Right cardiac atrium (tissue), 5 donors: ENCODE measurements at regions not wholly inside any gene's neighbourhood (a gene's known extent, or its start where the extent isn't known, plus 50 kb on each side); places are given as distances from the start of the nearest gene placed in this dataset.
"Not testable (repeated sequence)": the region's sequence is repeated elsewhere in the genome, so short reads cannot be mapped to it uniquely, and the experiment has no call there.

ENCODE experiments used
- ATAC-seq, 2 donors: fragments of 200-7000 bp; cut with Tn5 transposase; one replicate each; pipeline versions ENCODE4 v1.8.0 to v1.9.1; 2020; ENCODE audit warnings: moderate library complexity in 2 of 2, mild to moderate bottlenecking in 1 of 2
- DNase-seq, 3 donors: peaks; one replicate each; pipeline ENCODE4 v3.0.0-alpha.2; 2020
- H3K27ac ChIP-seq: one replicate; pipeline ENCODE4 v1.5.1; 2013; ENCODE audit warnings: mild to moderate bottlenecking, low read length, control low read depth, moderate library complexity
- H3K27me3 ChIP-seq: one replicate; pipeline ENCODE4 v1.6.1; 2013; ENCODE audit not compliant: control insufficient read depth, insufficient read depth
- H3K4me1 ChIP-seq: one replicate; pipeline ENCODE4 v1.6.1; 2013; ENCODE audit warnings: low read length; ENCODE audit not compliant: control insufficient read depth, insufficient read depth
- H3K4me3 ChIP-seq: one replicate; pipeline ENCODE4 v1.5.1; 2013; ENCODE audit warnings: low read length, control low read depth
- H3K9me3 ChIP-seq: one replicate; pipeline ENCODE4 v1.6.1; 2013; ENCODE audit warnings: low read length; ENCODE audit not compliant: control insufficient read depth
- WGBS: extraction: QIAGEN DNeasy Blood & Tissue Kit; methylation state at CpG from one replicate; pipeline ENCODE4 v1.1.7; 2013; 5-methylcytosine and 5-hydroxymethylcytosine counted together
- intact Hi-C, 4 donors: fragments of 100-400 bp; cut with DNase I; formaldehyde crosslinking; loops; one replicate each; pipeline versions ENCODE4 v1.11.0 to v1.14.0; 2022 to 2023
- donor health status: healthy with polysubstance abuse.
- donor health status: DM: no; HTN: yes; CAD: no.
- donor health status: DM: no; HTN: no; CAD: no.
- donor health status: DM: no; HTN: yes; CAD: no; lungs with severe emphysema.
- donor health status: DM: yes; HTN: yes; CAD: no.

GRCh38 chrX:139170526-139171173 is 359.9 kb upstream of the F9 start:
- Histone ChIP-seq H3K27me3 (no peaks in the 10 kb centered on the region), H3K4me1 (no peaks in the 10 kb centered on the region), H3K9me3 (no peaks in the 10 kb centered on the region), H3K4me3 (no peak overlapping the region), H3K27ac (no peak overlapping the region)
- intact Hi-C loops = no loop called here
- ATAC-seq (no peak), DNase-seq (no peak)
- 72% methylated on average over 5 of the region's 5 CpGs for WGBS

DNA sequence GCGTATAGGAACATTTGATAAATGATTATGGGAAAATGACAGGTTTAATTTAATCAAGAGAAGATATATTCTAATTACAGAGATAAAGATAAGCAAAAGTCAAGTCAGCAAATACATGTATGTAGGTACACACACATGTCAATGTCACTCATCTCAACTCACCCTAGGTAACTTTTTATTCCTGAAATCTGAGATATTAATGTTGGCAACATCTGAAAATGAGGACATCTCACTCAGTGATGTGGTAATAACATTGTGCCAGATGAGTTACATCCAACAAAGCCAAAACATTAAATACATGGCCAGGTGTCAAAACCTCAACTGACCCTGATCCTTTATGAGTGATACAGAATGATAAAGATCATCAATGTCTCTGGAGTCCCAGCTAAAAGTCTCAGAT is 363.3 kb upstream of the F9 start:
- 95% methylated on average over 1 of the region's 1 CpG for WGBS
- intact Hi-C loops = no loop called here
- DNase-seq = no peak

DNA sequence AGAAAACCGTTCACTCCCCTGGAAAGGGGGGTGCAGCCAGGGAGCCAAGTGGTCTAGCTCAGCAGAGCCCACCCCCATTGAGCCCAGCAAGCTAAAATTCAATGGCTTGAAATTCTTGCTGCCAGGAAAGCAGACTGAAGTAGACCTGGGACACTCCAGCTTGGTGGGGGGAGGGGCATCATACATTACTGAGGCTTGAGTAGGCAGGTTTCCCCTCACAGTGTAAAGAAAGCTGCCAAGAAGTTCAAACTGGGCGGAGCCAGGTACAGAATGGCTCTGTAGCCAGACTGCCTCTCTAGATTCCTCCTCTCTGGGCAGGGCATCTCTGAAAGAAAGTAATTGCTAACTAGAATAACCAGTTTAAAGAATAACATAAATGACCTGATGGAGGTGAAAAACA is 372.3 kb upstream of the F9 start:
- no peaks in the 10 kb centered on the region for H3K27me3 ChIP-seq
- H3K4me3 ChIP-seq = no peak overlapping the region
- no peaks in the 10 kb centered on the region for H3K4me1 ChIP-seq
- 52% methylated on average over 2 of the region's 2 CpGs for WGBS
- ATAC-seq (no peak), DNase-seq (no peak)
- no peaks in the 10 kb centered on the region for H3K9me3 ChIP-seq
- intact Hi-C loops = no loop called here
- no peak overlapping the region for H3K27ac ChIP-seq

More for the DNA sequence above, 363.3 kb upstream of the F9 start:
- ATAC-seq = no peak
- no peak overlapping the region for H3K27ac ChIP-seq
- H3K27me3 ChIP-seq = no peaks in the 10 kb centered on the region
- H3K4me1 ChIP-seq = no peaks in the 10 kb centered on the region
- H3K9me3 ChIP-seq = no peaks in the 10 kb centered on the region
- no peak overlapping the region for H3K4me3 ChIP-seq

DNA sequence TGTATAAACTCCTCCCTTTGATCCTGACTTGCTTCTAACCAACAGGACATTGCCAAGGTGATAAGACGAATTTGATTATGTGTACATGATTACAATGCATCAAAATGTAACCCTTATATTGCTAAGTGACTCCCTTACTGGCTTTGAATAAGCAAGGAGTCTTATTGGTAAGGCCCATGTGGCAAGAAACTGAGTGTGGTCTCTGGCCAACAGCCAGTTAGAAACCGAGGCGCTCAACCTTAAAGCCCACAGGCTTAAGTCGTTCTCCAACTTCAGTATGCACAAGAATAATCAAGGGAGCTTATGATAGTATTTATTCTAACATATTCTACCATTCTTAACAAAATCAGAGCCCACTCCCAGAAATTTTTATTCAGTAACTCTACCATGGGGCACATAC is 374.2 kb upstream of the F9 start:
- DNase-seq (no peak), ATAC-seq (no peak)
- intact Hi-C loops = no loop called here
- H3K4me3 ChIP-seq = no peak overlapping the region
- H3K27ac ChIP-seq = no peak overlapping the region
- no peaks in the 10 kb centered on the region for H3K9me3 ChIP-seq
- H3K4me1 ChIP-seq = no peaks in the 10 kb centered on the region
- WGBS = 78% methylated on average over 4 of the region's 4 CpGs
- no peaks in the 10 kb centered on the region for H3K27me3 ChIP-seq

GRCh38 chrX:139146625-139147024 is 383.9 kb upstream of the F9 start:
- DNase-seq, ATAC-seq, H3K27me3 ChIP-seq, H3K4me3 ChIP-seq, H3K4me1 ChIP-seq, H3K9me3 ChIP-seq, intact Hi-C loops, H3K27ac ChIP-seq: not testable (repeated sequence)
- 93% methylated on average over 5 of the region's 5 CpGs for WGBS

DNA sequence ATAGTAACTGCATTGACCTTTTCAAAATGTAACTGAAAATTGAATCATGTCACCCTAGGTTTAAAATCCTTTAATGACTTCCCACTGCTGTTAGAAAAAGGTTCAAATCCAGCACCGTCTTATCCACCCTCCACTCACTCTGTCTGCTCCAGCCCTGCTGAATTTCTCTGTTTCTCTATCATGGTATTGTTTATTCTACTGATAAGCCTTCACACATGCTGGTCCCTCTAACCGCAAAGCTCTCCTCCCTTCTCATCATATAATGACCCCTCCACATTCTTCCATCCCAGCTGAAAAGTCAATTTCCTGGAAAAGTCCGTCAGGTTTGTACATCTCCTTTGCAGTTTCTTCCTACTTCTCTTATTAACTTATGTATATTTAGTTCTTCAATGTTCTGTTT is 389.2 kb upstream of the F9 start:
- no peak for ATAC-seq

DNA sequence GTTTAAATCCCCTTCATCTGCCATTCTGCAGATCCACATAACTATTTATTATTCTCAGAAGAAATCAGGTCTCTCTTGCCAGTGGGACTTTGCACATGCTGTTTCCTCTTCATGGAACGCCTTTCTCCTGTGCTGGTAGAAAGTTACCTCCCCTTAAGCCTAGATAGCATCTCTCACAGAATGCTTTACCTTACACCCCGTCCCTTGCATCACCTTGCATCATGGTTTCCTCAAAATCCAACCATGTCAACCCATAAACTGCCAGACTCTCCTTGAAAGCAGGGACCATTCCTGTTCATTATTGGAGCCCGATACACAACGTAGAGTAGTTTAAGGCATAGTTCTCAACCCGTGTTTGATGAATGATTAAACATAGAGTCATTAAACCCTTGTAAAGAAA is 396.2 kb upstream of the F9 start:
- DNase-seq = no peak
- ATAC-seq = no peak
- intact Hi-C loops = no loop called here
- WGBS = 93% methylated on average over 5 of the region's 5 CpGs
- Histone ChIP-seq H3K4me3 (no peak overlapping the region), H3K27me3 (no peaks in the 10 kb centered on the region), H3K27ac (no peak overlapping the region), H3K4me1 (no peaks in the 10 kb centered on the region), H3K9me3 (no peaks in the 10 kb centered on the region)

More for the DNA sequence above, 389.2 kb upstream of the F9 start:
- no peaks in the 10 kb centered on the region for H3K9me3 ChIP-seq
- no peak overlapping the region for H3K4me3 ChIP-seq
- no peak overlapping the region for H3K27ac ChIP-seq
- 72% methylated on average over 3 of the region's 3 CpGs for WGBS
- no peaks in the 10 kb centered on the region for H3K4me1 ChIP-seq
- no peaks in the 10 kb centered on the region for H3K27me3 ChIP-seq
- DNase-seq = no peak
- intact Hi-C loops = no loop called here

DNA sequence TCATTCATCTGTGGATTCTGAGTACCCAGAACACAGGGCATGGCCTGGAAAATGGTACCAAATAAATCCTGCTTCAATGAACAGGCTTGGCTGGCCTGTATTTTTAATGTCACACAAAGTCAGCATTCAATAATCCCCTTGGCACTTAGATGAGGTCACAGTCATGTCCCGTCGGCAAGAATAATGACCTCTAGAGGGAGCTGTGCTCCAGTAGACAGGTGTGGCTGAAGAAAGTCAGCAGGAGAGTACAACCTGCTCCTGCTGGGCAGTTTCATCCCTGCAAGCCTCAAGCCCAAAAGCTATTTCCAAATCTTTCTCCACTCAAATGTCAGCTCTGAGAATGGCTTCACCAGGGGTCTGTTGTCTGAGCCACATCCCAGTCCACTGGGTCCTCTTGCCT is 404.0 kb upstream of the F9 start:
- intact Hi-C loops = no loop called here
- no peaks in the 10 kb centered on the region for H3K4me1 ChIP-seq
- H3K9me3 ChIP-seq = no peaks in the 10 kb centered on the region
- 23% methylated on average over 2 of the region's 2 CpGs for WGBS
- DNase-seq (no peak), ATAC-seq (no peak)
- no peaks in the 10 kb centered on the region for H3K27me3 ChIP-seq
- no peak overlapping the region for H3K4me3 ChIP-seq
- no peak overlapping the region for H3K27ac ChIP-seq

DNA sequence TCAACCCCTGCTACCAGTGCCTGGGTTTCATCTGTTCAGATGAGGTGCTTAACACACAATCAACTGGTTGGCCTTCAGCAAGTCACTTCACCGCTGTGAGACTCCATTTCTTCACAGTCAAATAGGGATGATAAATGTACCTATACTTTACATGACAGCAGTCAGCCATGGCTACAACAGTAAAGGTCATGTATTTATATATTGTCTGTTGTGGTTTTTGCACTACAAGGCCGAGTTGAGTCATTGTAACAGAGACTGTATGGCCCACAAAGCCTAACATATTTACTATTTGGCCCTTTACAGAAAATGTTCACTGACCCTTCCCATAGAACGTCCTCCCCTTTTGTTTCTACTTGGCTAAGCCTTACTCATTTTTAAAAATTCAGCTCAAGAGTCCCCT is 404.6 kb upstream of the F9 start:
- intact Hi-C loops = no loop called here

DNA sequence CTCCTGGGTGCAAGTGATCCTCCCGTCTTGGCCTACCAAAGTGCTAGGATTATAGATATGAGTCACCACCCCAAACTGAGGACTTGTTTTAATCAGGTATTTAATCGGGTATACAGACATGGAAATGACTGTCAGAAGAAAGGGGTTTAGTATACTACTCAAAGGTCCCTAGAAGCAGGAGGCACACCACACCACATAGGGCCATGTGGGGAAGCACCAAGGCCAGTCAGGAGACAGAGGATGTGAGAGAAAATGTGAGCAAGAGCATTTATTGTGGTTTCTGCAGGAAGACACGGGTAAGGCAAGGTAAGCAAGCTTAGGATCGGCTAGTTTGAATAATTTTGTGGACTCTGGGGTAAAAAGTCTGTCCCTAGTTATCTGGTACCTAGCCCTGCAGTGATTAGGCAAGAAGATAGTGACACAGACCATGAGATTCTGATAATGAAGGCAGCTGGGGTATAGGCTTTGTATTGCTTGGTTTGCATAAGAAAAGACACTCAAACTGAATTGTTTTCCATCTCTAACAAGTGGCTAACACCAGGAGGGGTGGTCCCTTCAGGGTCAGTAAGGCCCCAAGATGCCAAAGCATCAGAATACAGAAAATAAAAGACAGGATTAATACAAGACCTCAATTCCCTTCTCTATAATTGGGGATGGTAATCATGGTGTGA is 408.8 kb upstream of the F9 start:
- intact Hi-C loops = no loop called here
- H3K27ac ChIP-seq = no peak overlapping the region
- H3K9me3 ChIP-seq = no peaks in the 10 kb centered on the region
- no peak overlapping the region for H3K4me3 ChIP-seq
- WGBS = 83% methylated on average over 4 of the region's 4 CpGs
- H3K27me3 ChIP-seq = no peaks in the 10 kb centered on the region
- DNase-seq (no peak), ATAC-seq (no peak)
- H3K4me1 ChIP-seq = no peaks in the 10 kb centered on the region

More for the DNA sequence above, 404.6 kb upstream of the F9 start:
- DNase-seq (no peak), ATAC-seq (no peak)
- no peaks in the 10 kb centered on the region for H3K4me1 ChIP-seq
- no peaks in the 10 kb centered on the region for H3K27me3 ChIP-seq
- H3K27ac ChIP-seq = no peak overlapping the region
- H3K4me3 ChIP-seq = no peak overlapping the region
- H3K9me3 ChIP-seq = no peaks in the 10 kb centered on the region
- 87% methylated on average over 3 of the region's 3 CpGs for WGBS

GRCh38 chrX:139120760-139121159 is 409.2 kb upstream of the FGF13 start:
- Histone ChIP-seq H3K9me3 (no peaks in the 10 kb centered on the region), H3K4me1 (no peaks in the 10 kb centered on the region), H3K4me3 (no peak overlapping the region), H3K27ac (no peak overlapping the region), H3K27me3 (no peaks in the 10 kb centered on the region)
- DNase-seq = no peak
- 87% methylated on average over 5 of the region's 5 CpGs for WGBS
- ATAC-seq = no peak
- intact Hi-C loops = no loop called here

DNA sequence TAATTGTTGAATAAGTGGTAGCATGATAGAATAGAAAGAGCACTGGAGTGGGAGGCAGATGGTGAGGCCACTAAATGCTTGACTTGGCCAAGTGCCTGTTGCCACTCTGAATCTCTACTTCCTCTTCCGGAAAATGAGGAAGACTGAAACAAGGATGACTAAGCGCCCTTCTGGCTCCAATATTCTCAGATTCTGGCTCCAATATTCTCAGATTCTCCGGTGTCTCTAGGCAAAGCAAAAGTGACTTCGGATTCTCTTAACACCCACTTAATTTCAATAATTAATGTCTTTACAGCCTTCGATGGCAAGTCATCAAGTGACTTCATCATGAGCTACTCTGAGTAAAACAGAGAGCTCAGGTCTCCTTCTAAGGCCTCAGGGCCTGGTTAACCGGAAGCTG is 402.2 kb upstream of the FGF13 start:
- Histone ChIP-seq H3K27ac (no peak overlapping the region), H3K4me3 (no peak overlapping the region), H3K4me1 (no peaks in the 10 kb centered on the region), H3K27me3 (no peaks in the 10 kb centered on the region), H3K9me3 (no peaks in the 10 kb centered on the region)
- ATAC-seq (no peak), DNase-seq (no peak)
- intact Hi-C loops = no loop called here
- WGBS = 62% methylated on average over 6 of the region's 6 CpGs
